KMS-11 (cell line): ENCODE measurements at regions not wholly inside any gene's neighbourhood (a gene's known extent, or its start where the extent isn't known, plus 50 kb on each side); places are given as distances from the start of the nearest gene placed in this dataset.

Experiments
- H2AFZ ChIP-seq: fragments of 200-600 bp; sonication (generic); 2 replicates; pipeline ENCODE4 v1.6.1; 2016; ENCODE audit warnings: antibody characterized with exemption, mixed run types, low read depth
- H3K27ac ChIP-seq: fragments of 200-600 bp; sonication (generic); 2 replicates; pipeline ENCODE4 v1.6.1; 2016; ENCODE audit warnings: mild to moderate bottlenecking, mixed run types
- H3K27me3 ChIP-seq: fragments of 200-600 bp; sonication (generic); 2 replicates; pipeline ENCODE4 v1.6.1; 2017; ENCODE audit warnings: mild to moderate bottlenecking, low read depth, mixed run types, moderate library complexity; ENCODE audit not compliant: insufficient read depth
- H3K36me3 ChIP-seq: fragments of 200-600 bp; sonication (generic); 2 replicates; pipeline ENCODE4 v1.6.1; 2017; ENCODE audit warnings: mild to moderate bottlenecking, mixed run types; ENCODE audit not compliant: insufficient read depth
- H3K4me1 ChIP-seq: fragments of 200-600 bp; sonication (generic); 2 replicates; pipeline ENCODE4 v1.6.1; 2016; ENCODE audit warnings: mild to moderate bottlenecking, low read depth, mixed run types; ENCODE audit not compliant: poor library complexity, severe bottlenecking
- H3K4me2 ChIP-seq: fragments of 200-600 bp; sonication (generic); 2 replicates; pipeline ENCODE4 v1.7.0; 2016; ENCODE audit warnings: mild to moderate bottlenecking, mixed run types
- H3K4me3 ChIP-seq: fragments of 200-600 bp; sonication (generic); IDR thresholded peaks from 2 replicates; pipeline ENCODE4 v1.6.1; 2017; ENCODE audit warnings: low read depth, low read length, mixed read lengths; ENCODE audit not compliant: insufficient read depth
- H3K79me2 ChIP-seq: fragments of 200-600 bp; sonication (generic); 2 replicates; pipeline ENCODE4 v1.6.1; 2016; ENCODE audit warnings: low read depth, mixed run types; ENCODE audit not compliant: insufficient read depth
- H3K9ac ChIP-seq: fragments of 200-600 bp; sonication (generic); 2 replicates; pipeline ENCODE4 v1.6.1; 2016; ENCODE audit warnings: mild to moderate bottlenecking, mixed run types
- H4K20me1 ChIP-seq: fragments of 200-600 bp; sonication (generic); 2 replicates; pipeline ENCODE4 v1.6.1; 2016; ENCODE audit warnings: mild to moderate bottlenecking, mixed run types; ENCODE audit not compliant: insufficient read depth
- CTCF ChIP-seq: fragments of 200-600 bp; sonication (generic); conservative IDR thresholded peaks from 2 replicates; pipeline ENCODE4 v1.6.1; 2017; ENCODE audit warnings: low read depth, mild to moderate bottlenecking, antibody characterized with exemption, low read length, moderate library complexity, mixed read lengths

- no peak overlapping the region for H2AFZ ChIP-seq
- no peaks in the 10 kb centered on the region for H3K27me3 ChIP-seq
- no peaks in the 10 kb centered on the region for H3K4me1 ChIP-seq
- no peak overlapping the region for H3K4me3 ChIP-seq
- no peaks in the 10 kb centered on the region for H3K79me2 ChIP-seq
- H3K9ac ChIP-seq = no peak overlapping the region
- no peak overlapping the region for H3K4me2 ChIP-seq
- TF ChIP-seq CTCF = no peak
- no peak overlapping the region for H3K27ac ChIP-seq
- H3K36me3 ChIP-seq = no peaks in the 10 kb centered on the region
- H4K20me1 ChIP-seq = no peaks in the 10 kb centered on the region
These were observed 275.6 kb upstream of the ADGRL2 start for GRCh38 chr1:81525085-81525484.

GRCh38 chr1:81519987-81520386 is 280.7 kb upstream of the ADGRL2 start:
- Histone ChIP-seq H3K79me2 (no peaks in the 10 kb centered on the region), H3K27me3 (no peaks in the 10 kb centered on the region), H3K4me3 (no peak overlapping the region), H3K4me2 (no peak overlapping the region), H3K9ac (no peak overlapping the region), H3K4me1 (no peaks in the 10 kb centered on the region), H4K20me1 (no peaks in the 10 kb centered on the region), H3K36me3 (no peaks in the 10 kb centered on the region), H3K27ac (no peak overlapping the region), H2AFZ (no peak overlapping the region)
- no peak for TF ChIP-seq CTCF

DNA sequence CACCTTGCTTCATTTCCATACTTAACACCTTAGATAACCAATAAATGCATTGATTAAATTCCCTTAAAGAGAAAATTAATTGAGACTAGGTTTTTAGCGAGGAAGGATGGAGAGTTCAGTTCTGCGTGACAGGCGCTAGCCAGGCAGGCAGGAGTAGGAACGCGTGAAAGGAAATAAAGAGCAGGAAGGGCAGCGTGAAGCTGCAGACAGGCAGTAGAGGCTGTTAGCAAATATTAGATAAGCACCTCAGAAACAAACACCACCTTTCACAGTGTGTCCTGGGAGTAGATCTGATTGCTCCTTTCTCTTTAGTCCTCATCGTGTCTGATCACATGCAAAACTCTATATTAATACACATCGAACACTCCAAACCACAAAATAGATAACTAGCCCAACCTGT is 282.7 kb upstream of the ADGRL2 start:
- no peak overlapping the region for H3K9ac ChIP-seq
- H2AFZ ChIP-seq = no peak overlapping the region
- H3K4me1 ChIP-seq = no peaks in the 10 kb centered on the region
- H3K79me2 ChIP-seq = no peaks in the 10 kb centered on the region
- H3K27me3 ChIP-seq = no peaks in the 10 kb centered on the region
- H3K27ac ChIP-seq = no peak overlapping the region
- TF ChIP-seq CTCF = no peak
- H3K4me3 ChIP-seq = no peak overlapping the region
- H3K36me3 ChIP-seq = no peaks in the 10 kb centered on the region
- no peak overlapping the region for H3K4me2 ChIP-seq
- no peaks in the 10 kb centered on the region for H4K20me1 ChIP-seq

DNA sequence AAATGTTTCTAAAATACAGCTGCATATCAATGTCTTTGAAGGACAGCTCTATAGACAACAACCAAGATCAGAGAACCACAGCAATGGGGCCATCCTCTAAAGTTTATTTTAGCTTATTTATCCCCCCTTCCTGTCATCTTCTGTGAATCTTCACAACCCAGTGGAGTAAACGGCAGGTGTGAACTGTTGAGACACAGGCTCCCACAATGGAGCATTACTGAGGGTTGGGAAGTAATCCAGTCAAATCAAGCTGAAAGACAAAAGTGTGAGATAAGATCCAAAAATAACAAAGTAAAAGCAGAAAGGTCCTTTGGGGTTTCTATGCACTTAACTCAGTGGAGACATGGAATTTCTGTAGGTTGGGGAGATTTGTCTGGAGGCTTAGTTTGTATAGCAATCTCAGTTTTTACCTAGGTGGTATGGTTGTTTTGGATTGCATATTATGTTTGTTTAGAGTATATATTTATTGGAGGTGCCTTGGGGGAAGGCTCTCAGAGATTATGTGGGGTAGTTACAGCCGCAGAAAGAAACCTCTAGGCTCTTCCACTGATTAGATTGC is 286.9 kb upstream of the ADGRL2 start:
- Histone ChIP-seq H3K4me1 (no peaks in the 10 kb centered on the region), H3K36me3 (no peaks in the 10 kb centered on the region), H3K9ac (no peak overlapping the region), H3K4me3 (no peak overlapping the region), H3K4me2 (no peak overlapping the region), H2AFZ (no peak overlapping the region), H4K20me1 (no peaks in the 10 kb centered on the region), H3K27me3 (no peaks in the 10 kb centered on the region), H3K27ac (no peak overlapping the region), H3K79me2 (no peaks in the 10 kb centered on the region)
- no peak for TF ChIP-seq CTCF
